GM23338 (cell line): ENCODE measurements at regions not wholly inside any gene's neighbourhood (a gene's known extent, or its start where the extent isn't known, plus 50 kb on each side); places are given as distances from the start of the nearest gene placed in this dataset.

ENCODE experiments used
- CTCF ChIP-seq, 2 experiments: fragments of 200-600 bp in 1 of 2; sonication (generic) in 1 of 2; conservative IDR thresholded peaks; 2 replicates each; pipeline versions ENCODE4 v1.5.1 to v1.6.1; 2016 to 2017; ENCODE audit warnings: antibody characterized with exemption in 2 of 2, low read depth in 2 of 2, mild to moderate bottlenecking in 2 of 2, moderate library complexity in 1 of 2
- EZH2 ChIP-seq: fragments of 200-600 bp; sonication (generic); IDR thresholded peaks from one replicate; pipeline ENCODE4 v1.8.0; 2017; ENCODE audit warnings: antibody characterized with exemption, mild to moderate bottlenecking, low read depth; ENCODE audit not compliant: unreplicated experiment
- EZH2phosphoT487 ChIP-seq: fragments of 200-600 bp; sonication (generic); IDR thresholded peaks from one replicate; pipeline ENCODE4 v1.8.1; 2018; ENCODE audit warnings: antibody characterized with exemption; ENCODE audit not compliant: unreplicated experiment
- JUNB ChIP-seq: IDR thresholded peaks from one replicate; pipeline ENCODE4 v1.6.1; 2016; ENCODE audit warnings: antibody characterized with exemption; ENCODE audit not compliant: unreplicated experiment
- POLR2AphosphoS5 ChIP-seq: IDR thresholded peaks from 2 replicates; pipeline ENCODE4 v1.6.1; 2016; ENCODE audit warnings: antibody characterized with exemption, low read depth
- REST ChIP-seq: IDR thresholded peaks from one replicate; pipeline ENCODE4 v1.6.1; 2018; ENCODE audit warnings: antibody characterized with exemption; ENCODE audit not compliant: unreplicated experiment
- STAT1 ChIP-seq: IDR thresholded peaks from one replicate; pipeline ENCODE4 v1.6.1; 2016; ENCODE audit warnings: antibody characterized with exemption; ENCODE audit not compliant: unreplicated experiment
- ZNF114 ChIP-seq: fragments of 250-450 bp; sonication (Bioruptor Pico); IDR thresholded peaks from 2 replicates; pipeline ENCODE4 v1.5.0; 2020; ENCODE audit warnings: mild to moderate bottlenecking, moderate library complexity

- TF ChIP-seq EZH2 = no peak
- TF ChIP-seq CTCF (conservative IDR thresholded peaks at IDR 0.05; ENCODE audit: low read depth in 2 of 2) = no peak
- TF ChIP-seq EZH2phosphoT487 = no peak
- TF ChIP-seq ZNF114 (CRISPR knock-in tag) = no peak
- TF ChIP-seq STAT1 = no peak
- TF ChIP-seq POLR2AphosphoS5 = no peak
- TF ChIP-seq JUNB = no peak
- no peak for TF ChIP-seq REST
Measured at GRCh38 chr19:29395734-29396414, 129.9 kb upstream of the VSTM2B start.
